A549 (cell line): ENCODE measurements at regions not wholly inside any gene's neighbourhood (a gene's known extent, or its start where the extent isn't known, plus 50 kb on each side); places are given as distances from the start of the nearest gene placed in this dataset.

Source experiments
- BHLHE40 ChIP-seq: IDR thresholded peaks from 2 replicates; pipeline ENCODE4 v1.6.1; 2012; ENCODE audit warnings: low read depth, low read length, inconsistent platforms
- CHD2 ChIP-seq: fragments of 150-350 bp; IDR thresholded peaks from 2 replicates; pipeline ENCODE4 v1.6.1; 2014; ENCODE audit warnings: low read length; ENCODE audit not compliant: partially characterized antibody
- EHF ChIP-seq: fragments of 250-450 bp; sonication (Bioruptor Pico); IDR thresholded peaks from 2 replicates; pipeline ENCODE4 v1.5.0; 2020; ENCODE audit warnings: mild to moderate bottlenecking
- EP300 ChIP-seq, 2 experiments: fragments of >200 bp; sonication (Bioruptor Twin); formaldehyde crosslinking; IDR thresholded peaks; 2 replicates in 1 of 2; 3 replicates in 1 of 2; pipeline ENCODE4 v1.6.1; 2016 to 2017
- POLR2A ChIP-seq: IDR thresholded peaks from 2 replicates; pipeline ENCODE4 v1.6.1; 2012; ENCODE audit warnings: mild to moderate bottlenecking, low read length
- SREBF2 ChIP-seq: fragments of 450-650 bp; IDR thresholded peaks from 2 replicates; pipeline ENCODE4 v1.6.1; 2014; ENCODE audit warnings: mild to moderate bottlenecking, moderate library complexity
- TF ChIP-seq, protein P1 (sequence below): fragments of >200 bp; sonication (Bioruptor Twin); formaldehyde crosslinking; IDR thresholded peaks from 3 replicates; pipeline ENCODE4 v1.5.1; 2016
- TF ChIP-seq, protein P2 (sequence below): fragments of 200-600 bp; sonication (generic); IDR thresholded peaks from 2 replicates; pipeline ENCODE4 v1.6.1; 2016; ENCODE audit warnings: antibody characterized with exemption, mild to moderate bottlenecking, moderate library complexity
- TF ChIP-seq, protein P3 (sequence below): IDR thresholded peaks from 2 replicates; pipeline ENCODE4 v1.6.1; 2012

DNA sequence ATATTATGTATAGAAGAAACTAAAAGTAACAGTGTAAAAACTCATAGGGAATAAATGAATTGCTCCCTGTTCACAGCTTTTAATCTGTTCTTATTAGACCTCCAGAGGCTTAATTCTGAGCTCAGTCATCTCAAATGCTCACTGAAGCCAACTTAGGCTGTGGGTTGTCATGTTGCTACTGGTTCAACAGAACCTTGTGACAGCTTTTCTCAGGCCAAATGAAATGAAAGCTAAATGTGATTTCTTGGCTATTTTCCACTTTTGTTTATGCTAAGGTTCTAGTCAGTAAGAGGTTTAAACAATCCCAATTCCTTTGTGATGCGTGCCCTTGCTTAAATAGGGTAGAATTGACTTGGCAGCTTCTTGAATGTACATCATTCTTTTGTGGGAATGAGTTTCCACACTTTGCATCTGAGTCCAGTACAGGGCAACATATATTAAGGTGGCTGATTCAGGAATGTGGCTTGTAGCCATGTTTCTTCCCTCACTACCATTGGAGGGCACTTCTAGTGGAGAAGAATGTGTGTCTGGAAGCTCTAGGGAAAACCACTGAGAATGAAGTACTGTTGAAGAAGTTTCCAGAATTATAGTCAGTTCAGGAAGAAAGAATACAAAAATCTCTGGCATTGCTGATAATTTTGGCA, 156.4 kb downstream of the NEDD1 start:
- TF ChIP-seq, protein P1, sequence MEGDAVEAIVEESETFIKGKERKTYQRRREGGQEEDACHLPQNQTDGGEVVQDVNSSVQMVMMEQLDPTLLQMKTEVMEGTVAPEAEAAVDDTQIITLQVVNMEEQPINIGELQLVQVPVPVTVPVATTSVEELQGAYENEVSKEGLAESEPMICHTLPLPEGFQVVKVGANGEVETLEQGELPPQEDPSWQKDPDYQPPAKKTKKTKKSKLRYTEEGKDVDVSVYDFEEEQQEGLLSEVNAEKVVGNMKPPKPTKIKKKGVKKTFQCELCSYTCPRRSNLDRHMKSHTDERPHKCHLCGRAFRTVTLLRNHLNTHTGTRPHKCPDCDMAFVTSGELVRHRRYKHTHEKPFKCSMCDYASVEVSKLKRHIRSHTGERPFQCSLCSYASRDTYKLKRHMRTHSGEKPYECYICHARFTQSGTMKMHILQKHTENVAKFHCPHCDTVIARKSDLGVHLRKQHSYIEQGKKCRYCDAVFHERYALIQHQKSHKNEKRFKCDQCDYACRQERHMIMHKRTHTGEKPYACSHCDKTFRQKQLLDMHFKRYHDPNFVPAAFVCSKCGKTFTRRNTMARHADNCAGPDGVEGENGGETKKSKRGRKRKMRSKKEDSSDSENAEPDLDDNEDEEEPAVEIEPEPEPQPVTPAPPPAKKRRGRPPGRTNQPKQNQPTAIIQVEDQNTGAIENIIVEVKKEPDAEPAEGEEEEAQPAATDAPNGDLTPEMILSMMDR, result no peak
- TF ChIP-seq, protein P2, sequence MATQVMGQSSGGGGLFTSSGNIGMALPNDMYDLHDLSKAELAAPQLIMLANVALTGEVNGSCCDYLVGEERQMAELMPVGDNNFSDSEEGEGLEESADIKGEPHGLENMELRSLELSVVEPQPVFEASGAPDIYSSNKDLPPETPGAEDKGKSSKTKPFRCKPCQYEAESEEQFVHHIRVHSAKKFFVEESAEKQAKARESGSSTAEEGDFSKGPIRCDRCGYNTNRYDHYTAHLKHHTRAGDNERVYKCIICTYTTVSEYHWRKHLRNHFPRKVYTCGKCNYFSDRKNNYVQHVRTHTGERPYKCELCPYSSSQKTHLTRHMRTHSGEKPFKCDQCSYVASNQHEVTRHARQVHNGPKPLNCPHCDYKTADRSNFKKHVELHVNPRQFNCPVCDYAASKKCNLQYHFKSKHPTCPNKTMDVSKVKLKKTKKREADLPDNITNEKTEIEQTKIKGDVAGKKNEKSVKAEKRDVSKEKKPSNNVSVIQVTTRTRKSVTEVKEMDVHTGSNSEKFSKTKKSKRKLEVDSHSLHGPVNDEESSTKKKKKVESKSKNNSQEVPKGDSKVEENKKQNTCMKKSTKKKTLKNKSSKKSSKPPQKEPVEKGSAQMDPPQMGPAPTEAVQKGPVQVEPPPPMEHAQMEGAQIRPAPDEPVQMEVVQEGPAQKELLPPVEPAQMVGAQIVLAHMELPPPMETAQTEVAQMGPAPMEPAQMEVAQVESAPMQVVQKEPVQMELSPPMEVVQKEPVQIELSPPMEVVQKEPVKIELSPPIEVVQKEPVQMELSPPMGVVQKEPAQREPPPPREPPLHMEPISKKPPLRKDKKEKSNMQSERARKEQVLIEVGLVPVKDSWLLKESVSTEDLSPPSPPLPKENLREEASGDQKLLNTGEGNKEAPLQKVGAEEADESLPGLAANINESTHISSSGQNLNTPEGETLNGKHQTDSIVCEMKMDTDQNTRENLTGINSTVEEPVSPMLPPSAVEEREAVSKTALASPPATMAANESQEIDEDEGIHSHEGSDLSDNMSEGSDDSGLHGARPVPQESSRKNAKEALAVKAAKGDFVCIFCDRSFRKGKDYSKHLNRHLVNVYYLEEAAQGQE, result no peak
- no peak for TF ChIP-seq POLR2A
- TF ChIP-seq CHD2, result no peak
- TF ChIP-seq SREBF2, result no peak
- no peak for TF ChIP-seq BHLHE40
- no peak for TF ChIP-seq EP300 (IDR thresholded peaks at IDR 0.05)
- no peak for TF ChIP-seq EHF (CRISPR knock-in tag)
- TF ChIP-seq, protein P3, sequence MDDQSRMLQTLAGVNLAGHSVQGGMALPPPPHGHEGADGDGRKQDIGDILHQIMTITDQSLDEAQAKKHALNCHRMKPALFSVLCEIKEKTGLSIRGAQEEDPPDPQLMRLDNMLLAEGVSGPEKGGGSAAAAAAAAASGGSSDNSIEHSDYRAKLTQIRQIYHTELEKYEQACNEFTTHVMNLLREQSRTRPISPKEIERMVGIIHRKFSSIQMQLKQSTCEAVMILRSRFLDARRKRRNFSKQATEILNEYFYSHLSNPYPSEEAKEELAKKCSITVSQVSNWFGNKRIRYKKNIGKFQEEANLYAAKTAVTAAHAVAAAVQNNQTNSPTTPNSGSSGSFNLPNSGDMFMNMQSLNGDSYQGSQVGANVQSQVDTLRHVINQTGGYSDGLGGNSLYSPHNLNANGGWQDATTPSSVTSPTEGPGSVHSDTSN, result no peak
